OCI-LY3 (cell line): ENCODE measurements at regions not wholly inside any gene's neighbourhood (a gene's known extent, or its start where the extent isn't known, plus 50 kb on each side); places are given as distances from the start of the nearest gene placed in this dataset.

Source experiments
- EZH2phosphoT487 ChIP-seq: fragments of 200-600 bp; shearing (Covaris generic); IDR thresholded peaks from 2 replicates; pipeline ENCODE4 v1.6.1; 2018; ENCODE audit warnings: antibody characterized with exemption, mixed run types, low read depth
- TF ChIP-seq, protein P1 (sequence below): fragments of 200-600, 300-600 bp; sonication (generic); IDR thresholded peaks from 2 replicates; pipeline ENCODE4 v1.5.1; 2014; ENCODE audit warnings: antibody characterized with exemption, low read length, low read depth

DNA sequence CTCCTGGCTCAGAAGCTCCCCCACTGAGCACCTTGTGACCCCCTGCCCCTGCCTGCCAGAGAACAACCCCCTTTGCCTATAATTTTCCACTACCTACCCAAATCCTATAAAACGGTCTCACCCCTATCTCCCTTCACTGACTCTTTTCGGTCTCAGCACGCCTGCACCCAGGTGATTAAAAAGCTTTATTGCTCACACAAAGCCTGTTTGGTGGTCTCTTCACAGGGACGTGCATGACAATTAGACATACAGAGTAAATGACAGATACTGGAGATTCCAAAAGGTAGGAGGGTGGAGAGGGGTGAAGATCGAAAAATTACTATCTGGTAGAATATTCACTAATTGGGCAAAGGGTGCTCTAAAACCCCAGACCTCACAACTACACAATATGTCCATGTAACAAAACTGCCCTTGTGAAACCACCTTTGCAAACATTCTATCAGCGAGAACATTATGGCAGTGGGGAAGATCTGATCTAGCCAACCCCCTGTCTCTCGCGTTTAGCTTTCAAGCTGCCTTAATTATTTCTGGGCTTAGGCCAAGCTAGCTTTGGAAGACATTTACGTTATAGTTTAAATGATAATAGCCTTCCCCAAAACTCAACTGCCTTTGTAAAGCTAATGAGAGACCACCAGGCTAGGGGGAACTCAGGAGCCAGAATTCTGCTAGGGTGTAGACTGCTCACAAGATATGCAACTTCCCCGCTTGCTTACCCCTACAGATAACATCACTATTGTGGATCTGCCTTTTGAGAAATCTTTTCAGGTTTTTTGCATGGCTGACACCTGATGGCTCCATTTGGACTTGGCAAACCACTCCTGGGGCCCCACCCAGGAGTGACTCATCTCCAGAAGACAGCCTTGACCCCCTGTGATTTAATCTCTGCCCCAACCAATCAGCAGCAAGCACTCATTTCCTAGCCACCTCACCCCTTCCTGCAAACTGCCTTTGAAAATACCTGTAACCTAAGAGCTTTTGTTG, 1534.0 kb upstream of the SPRY2 start:
- TF ChIP-seq, protein P1, sequence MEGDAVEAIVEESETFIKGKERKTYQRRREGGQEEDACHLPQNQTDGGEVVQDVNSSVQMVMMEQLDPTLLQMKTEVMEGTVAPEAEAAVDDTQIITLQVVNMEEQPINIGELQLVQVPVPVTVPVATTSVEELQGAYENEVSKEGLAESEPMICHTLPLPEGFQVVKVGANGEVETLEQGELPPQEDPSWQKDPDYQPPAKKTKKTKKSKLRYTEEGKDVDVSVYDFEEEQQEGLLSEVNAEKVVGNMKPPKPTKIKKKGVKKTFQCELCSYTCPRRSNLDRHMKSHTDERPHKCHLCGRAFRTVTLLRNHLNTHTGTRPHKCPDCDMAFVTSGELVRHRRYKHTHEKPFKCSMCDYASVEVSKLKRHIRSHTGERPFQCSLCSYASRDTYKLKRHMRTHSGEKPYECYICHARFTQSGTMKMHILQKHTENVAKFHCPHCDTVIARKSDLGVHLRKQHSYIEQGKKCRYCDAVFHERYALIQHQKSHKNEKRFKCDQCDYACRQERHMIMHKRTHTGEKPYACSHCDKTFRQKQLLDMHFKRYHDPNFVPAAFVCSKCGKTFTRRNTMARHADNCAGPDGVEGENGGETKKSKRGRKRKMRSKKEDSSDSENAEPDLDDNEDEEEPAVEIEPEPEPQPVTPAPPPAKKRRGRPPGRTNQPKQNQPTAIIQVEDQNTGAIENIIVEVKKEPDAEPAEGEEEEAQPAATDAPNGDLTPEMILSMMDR: no peak
- no peak for TF ChIP-seq EZH2phosphoT487
